ENCODE measurements at regions not wholly inside any gene's neighbourhood (a gene's known extent, or its start where the extent isn't known, plus 50 kb on each side); places are given as distances from the start of the nearest gene placed in this dataset.
A peak's percentile ranks its signal among the peaks of the same experiment; 100 is the strongest.

DNA sequence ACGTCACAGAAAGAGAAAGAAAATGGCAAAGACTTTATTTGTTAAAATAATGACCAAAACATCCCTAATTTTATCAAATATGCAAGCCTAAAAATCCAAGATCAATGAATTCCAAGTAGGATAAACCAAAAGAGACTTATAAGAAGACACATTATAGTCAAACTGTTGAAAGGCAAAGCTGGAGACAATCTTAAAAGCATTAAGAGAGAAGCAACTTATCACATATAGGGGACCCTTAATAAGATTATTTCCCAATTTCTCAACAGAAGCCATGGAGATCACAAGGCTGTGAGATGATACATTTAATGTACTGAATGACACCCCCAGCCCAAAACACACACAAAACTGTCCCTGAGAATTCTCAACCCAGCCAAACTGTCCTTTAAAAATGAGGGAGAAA is 228.7 kb downstream of the COG6 start:
- H3K27ac ChIP-seq = no peak overlapping the region

GRCh38 chr13:39886336-39886735 is 230.9 kb downstream of the COG6 start:
- no peak overlapping the region for H3K27ac ChIP-seq
- TF ChIP-seq, protein P1, sequence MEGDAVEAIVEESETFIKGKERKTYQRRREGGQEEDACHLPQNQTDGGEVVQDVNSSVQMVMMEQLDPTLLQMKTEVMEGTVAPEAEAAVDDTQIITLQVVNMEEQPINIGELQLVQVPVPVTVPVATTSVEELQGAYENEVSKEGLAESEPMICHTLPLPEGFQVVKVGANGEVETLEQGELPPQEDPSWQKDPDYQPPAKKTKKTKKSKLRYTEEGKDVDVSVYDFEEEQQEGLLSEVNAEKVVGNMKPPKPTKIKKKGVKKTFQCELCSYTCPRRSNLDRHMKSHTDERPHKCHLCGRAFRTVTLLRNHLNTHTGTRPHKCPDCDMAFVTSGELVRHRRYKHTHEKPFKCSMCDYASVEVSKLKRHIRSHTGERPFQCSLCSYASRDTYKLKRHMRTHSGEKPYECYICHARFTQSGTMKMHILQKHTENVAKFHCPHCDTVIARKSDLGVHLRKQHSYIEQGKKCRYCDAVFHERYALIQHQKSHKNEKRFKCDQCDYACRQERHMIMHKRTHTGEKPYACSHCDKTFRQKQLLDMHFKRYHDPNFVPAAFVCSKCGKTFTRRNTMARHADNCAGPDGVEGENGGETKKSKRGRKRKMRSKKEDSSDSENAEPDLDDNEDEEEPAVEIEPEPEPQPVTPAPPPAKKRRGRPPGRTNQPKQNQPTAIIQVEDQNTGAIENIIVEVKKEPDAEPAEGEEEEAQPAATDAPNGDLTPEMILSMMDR (conservative IDR thresholded peaks at IDR 0.05) = no peak

More for the DNA sequence above, 228.7 kb downstream of the COG6 start:
- TF ChIP-seq, protein P1 (conservative IDR thresholded peaks at IDR 0.05) = no peak

- TF ChIP-seq, protein P1 (conservative IDR thresholded peaks at IDR 0.05) = no peak
- H3K27ac ChIP-seq = peak overlapping the region; percentile 57
These were observed 231.9 kb downstream of the COG6 start for GRCh38 chr13:39887387-39887786.

DNA sequence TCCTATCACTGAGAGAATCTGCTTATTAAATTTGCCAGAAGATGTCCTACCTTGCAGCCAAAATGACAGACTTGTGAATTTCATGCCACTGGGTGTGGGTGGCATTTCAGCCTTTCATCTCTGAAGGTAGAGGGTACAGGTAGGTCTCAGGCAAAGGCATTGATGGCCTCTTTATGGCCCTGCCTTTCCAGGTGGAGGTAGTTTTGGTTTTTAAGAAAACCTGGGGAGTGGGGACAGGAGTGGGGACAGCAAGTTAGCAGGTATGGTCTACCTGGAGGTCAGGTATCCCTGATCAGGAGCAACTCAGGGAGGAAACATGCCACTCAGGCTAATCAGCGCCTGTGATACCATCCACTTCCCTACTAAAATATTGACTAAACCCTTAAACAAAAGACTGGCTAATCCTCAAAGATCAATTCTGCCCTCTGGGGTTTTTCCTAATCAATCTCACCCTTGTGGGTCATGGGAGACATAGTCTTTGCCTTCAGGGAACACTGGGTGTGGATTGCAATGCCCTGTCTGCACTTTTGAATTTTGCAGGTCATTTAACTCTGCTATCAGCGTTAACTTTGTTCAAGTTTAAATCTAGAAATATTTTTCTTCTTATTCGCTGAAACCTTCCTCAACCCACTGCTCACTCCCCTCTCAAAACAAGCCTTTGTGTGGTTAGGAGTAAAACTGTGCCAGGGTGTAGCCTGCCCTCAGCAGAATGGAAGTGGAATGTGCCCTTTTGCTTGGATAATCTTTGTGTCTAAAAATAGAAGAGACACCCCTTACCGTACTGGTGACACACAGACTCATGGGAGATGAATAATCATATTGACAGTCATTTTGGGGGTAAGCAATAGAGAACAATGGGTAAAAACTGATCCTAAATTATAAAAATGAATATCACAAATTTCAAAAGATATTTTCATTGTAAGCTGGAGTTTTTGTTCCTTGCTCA is 233.7 kb downstream of the COG6 start:
- no peak overlapping the region for H3K27ac ChIP-seq
- TF ChIP-seq, protein P1 (conservative IDR thresholded peaks at IDR 0.05) = no peak

DNA sequence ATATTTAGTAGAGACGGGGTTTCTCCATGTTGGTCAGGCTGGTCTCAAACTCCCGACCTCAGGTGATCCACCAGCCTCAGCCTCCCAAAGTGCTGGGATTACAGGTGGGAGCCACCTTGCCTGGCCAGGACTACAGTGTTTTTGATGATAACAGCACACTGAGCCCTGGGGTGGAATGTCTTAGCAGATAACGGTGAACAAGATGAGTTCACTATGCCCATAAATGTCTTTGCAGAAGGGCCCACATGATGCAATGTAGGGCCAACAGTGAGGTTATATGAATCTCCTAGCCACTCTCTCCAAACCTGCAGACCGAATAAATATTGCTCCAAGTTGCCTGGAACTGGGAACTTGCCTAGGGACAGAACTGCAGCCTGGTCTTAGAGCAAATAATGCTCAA is 235.1 kb downstream of the COG6 start:
- H3K27ac ChIP-seq = no peak overlapping the region
- TF ChIP-seq, protein P1 (conservative IDR thresholded peaks at IDR 0.05) = no peak

DNA sequence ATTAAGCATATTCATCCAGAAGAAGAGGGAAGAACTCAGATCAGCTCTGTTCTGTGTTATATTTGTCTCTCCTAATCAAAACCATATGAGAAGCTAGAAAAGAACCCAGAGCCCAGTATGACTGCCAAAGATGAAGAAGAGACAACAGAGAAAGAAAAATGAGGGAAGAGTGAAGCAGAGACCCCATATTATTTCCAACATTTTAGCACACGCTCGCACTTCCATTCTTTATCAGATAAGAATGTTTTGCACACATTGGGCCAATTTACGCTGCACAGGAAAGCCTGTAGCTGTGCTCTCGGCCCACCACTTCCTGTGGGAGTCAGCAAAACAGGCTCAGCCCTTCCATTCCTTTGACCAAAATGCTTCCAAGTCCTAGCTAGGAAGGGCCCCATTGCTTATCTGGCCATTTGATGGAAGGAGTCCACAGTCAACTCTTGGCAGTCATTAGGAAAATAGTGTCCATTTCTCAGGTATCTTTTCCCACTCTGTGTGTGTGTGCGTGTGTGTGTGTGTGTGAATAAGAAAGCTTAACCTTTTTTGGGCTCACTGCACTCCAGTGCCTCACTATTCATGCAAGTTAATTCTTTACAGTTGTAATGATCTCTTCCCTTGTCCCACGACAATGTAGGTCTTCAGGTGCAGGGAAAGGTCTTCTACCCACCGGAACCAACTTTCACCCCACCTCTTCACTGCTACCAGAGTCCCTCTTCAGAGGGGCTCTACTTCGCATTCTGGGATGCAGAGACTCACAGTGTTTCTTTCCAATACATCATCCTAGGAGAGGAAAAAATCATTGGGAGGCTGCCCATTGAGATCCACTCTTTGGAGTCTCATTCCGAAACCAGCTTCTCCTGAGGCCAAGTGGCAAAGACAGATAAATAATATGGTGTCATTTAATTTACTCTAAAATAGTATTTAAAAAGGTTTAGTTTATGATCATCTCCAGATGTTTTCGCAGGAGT is 237.5 kb downstream of the COG6 start:
- TF ChIP-seq, protein P1 (conservative IDR thresholded peaks at IDR 0.05) = no peak
- H3K27ac ChIP-seq = no peak overlapping the region

DNA sequence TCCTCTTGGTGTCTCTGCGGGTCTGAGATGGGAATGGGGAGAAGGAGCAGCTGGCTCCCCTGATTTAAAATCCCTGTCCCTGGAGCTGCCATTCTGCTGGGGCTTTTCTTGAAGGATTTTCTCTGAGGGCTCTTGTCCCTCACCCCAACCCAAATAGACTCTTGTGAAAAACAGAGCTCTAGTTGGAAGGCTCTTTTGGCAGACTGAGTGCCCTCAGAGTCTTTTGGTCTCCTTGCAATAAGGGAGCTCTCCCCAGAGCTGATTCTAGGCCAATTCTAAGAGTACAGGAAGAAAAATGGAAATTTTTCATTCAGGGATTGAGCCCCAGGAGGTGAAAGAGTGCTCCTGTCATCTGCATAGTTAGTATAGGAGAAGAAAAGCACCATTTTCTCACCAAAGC is 238.3 kb downstream of the COG6 start:
- H3K27ac ChIP-seq = no peak overlapping the region
- TF ChIP-seq, protein P1 (conservative IDR thresholded peaks at IDR 0.05) = no peak

Measured in VCaP (cell line).